HEK293T (cell line): ENCODE measurements at regions not wholly inside any gene's neighbourhood (a gene's known extent, or its start where the extent isn't known, plus 50 kb on each side); places are given as distances from the start of the nearest gene placed in this dataset.
"Not testable (repeated sequence)": the region's sequence is repeated elsewhere in the genome, so short reads cannot be mapped to it uniquely, and the experiment has no call there.

ENCODE experiments used
- CTCF ChIA-PET: fragments of 350-600 bp; formaldehyde crosslinking; extraction: SDS; loops from one replicate; lab custom pipeline; 2021; ENCODE audit warnings: antibody characterized with exemption, inconsistent platforms; lab: Yijun Ruan, JAX
- POLR2A ChIA-PET: fragments of 350-600 bp; formaldehyde crosslinking; extraction: SDS; loops from one replicate; lab custom pipeline; 2020; ENCODE audit warnings: antibody characterized with exemption, inconsistent platforms; lab: Yijun Ruan, JAX
- DNase-seq: peaks from one replicate; pipeline ENCODE4 v3.0.0; 2012; ENCODE audit warnings: mixed read lengths; ENCODE audit errors: extremely low spot score
- ARNT ChIP-seq: fragments of 450-650 bp; IDR thresholded peaks from 2 replicates; pipeline ENCODE4 v1.6.1; 2017; ENCODE audit warnings: mild to moderate bottlenecking
- BHLHE40 ChIP-seq: fragments of 450-650 bp; IDR thresholded peaks from 2 replicates; pipeline ENCODE4 v1.6.1; 2016; ENCODE audit warnings: mild to moderate bottlenecking, moderate library complexity, borderline replicate concordance
- CTBP1 ChIP-seq: fragments of 450-650 bp; IDR thresholded peaks from 2 replicates; pipeline ENCODE4 v1.6.1; 2016; ENCODE audit warnings: borderline replicate concordance
- ELF4 ChIP-seq: fragments of 450-650 bp; IDR thresholded peaks from 2 replicates; pipeline ENCODE4 v1.6.1; 2017; ENCODE audit warnings: antibody characterized with exemption
- FOXA1 ChIP-seq: fragments of 450-650 bp; IDR thresholded peaks from 2 replicates; pipeline ENCODE4 v1.6.1; 2016; ENCODE audit warnings: mild to moderate bottlenecking
- FOXK2 ChIP-seq: fragments of 450-650 bp; IDR thresholded peaks from 2 replicates; pipeline ENCODE4 v1.6.1; 2016; ENCODE audit warnings: mild to moderate bottlenecking
- FOXM1 ChIP-seq: fragments of 450-650 bp; IDR thresholded peaks from 2 replicates; pipeline ENCODE4 v1.6.1; 2017; ENCODE audit warnings: mild to moderate bottlenecking, borderline replicate concordance
- HDGF ChIP-seq: fragments of 450-650 bp; IDR thresholded peaks from 2 replicates; pipeline ENCODE4 v1.6.1; 2017; ENCODE audit warnings: antibody characterized with exemption, borderline replicate concordance
- L3MBTL2 ChIP-seq: fragments of 450-650 bp; conservative IDR thresholded peaks from 2 replicates; pipeline ENCODE4 v1.6.1; 2016; ENCODE audit warnings: mild to moderate bottlenecking
- LEF1 ChIP-seq: fragments of 450-650 bp; IDR thresholded peaks from 2 replicates; pipeline ENCODE4 v1.6.1; 2017; ENCODE audit warnings: mild to moderate bottlenecking, borderline replicate concordance
- NFRKB ChIP-seq: fragments of 450-650 bp; IDR thresholded peaks from 2 replicates; pipeline ENCODE4 v1.6.1; 2016; ENCODE audit warnings: mild to moderate bottlenecking, moderate library complexity
- PKNOX1 ChIP-seq: fragments of 450-650 bp; IDR thresholded peaks from 2 replicates; pipeline ENCODE4 v1.6.1; 2016
- SP1 ChIP-seq: fragments of 450-650 bp; IDR thresholded peaks from 2 replicates; pipeline ENCODE4 v1.6.1; 2017
- SUZ12 ChIP-seq: fragments of 450-650 bp; IDR thresholded peaks from 2 replicates; pipeline ENCODE4 v1.6.1; 2016; ENCODE audit warnings: mild to moderate bottlenecking
- TARDBP ChIP-seq: fragments of 450-650 bp; IDR thresholded peaks from 2 replicates; pipeline ENCODE4 v1.6.1; 2016
- ZNF384 ChIP-seq: fragments of 450-650 bp; IDR thresholded peaks from 2 replicates; pipeline ENCODE4 v1.6.1; 2016

- TF ChIP-seq LEF1 (no peak), ELF4 (no peak), HDGF (no peak)
- CTCF ChIA-PET, result no interaction called here
Observed at GRCh38 chr7:63054191-63054661, 944.4 kb upstream of the ZNF722 start.

GRCh38 chr7:63057265-63057664 is 941.4 kb upstream of the ZNF722 start:
- no peak for DNase-seq
- POLR2A ChIA-PET, result no interaction called here
- CTCF ChIA-PET, result no interaction called here
- TF ChIP-seq CTBP1 (no peak), FOXK2 (no peak), PKNOX1 (no peak), TARDBP (no peak), BHLHE40 (no peak), LEF1 (no peak), SUZ12 (no peak), FOXM1 (no peak), ELF4 (no peak), L3MBTL2 (no peak), FOXA1 (no peak), HDGF (no peak), ZNF384 (no peak)

More at GRCh38 chr7:63054191-63054661, 944.4 kb upstream of the ZNF722 start:
- no peak for DNase-seq
- POLR2A ChIA-PET, result no interaction called here

- POLR2A ChIA-PET, DNase-seq, CTCF ChIA-PET: not testable (repeated sequence)
Observed at GRCh38 chr7:63060701-63061100, 937.9 kb upstream of the ZNF722 start.

- POLR2A ChIA-PET, result no interaction called here
- DNase-seq, result no peak
- CTCF ChIA-PET, result no interaction called here
- TF ChIP-seq FOXA1 (no peak), FOXK2 (no peak), PKNOX1 (no peak), ZNF384 (no peak), ARNT (no peak), SP1 (no peak), HDGF (no peak)
Observed at GRCh38 chr7:63065684-63066083, 933.0 kb upstream of the ZNF722 start.

- CTCF ChIA-PET, POLR2A ChIA-PET, DNase-seq: not testable (repeated sequence)
Observed at GRCh38 chr7:63066235-63066634, 932.4 kb upstream of the ZNF722 start.

GRCh38 chr7:63067897-63068585 is 930.6 kb upstream of the ZNF722 start:
- POLR2A ChIA-PET, result no interaction called here
- CTCF ChIA-PET, result no interaction called here
- TF ChIP-seq SUZ12 (no peak), L3MBTL2 (no peak), TARDBP (no peak), FOXK2 (no peak), CTBP1 (no peak), BHLHE40 (no peak), ELF4 (no peak), PKNOX1 (no peak), FOXA1 (no peak), HDGF (no peak)
- DNase-seq, result no peak

- ChIA-PET CTCF (no interaction called here), POLR2A (no interaction called here)
- no peak for DNase-seq
- no peak for TF ChIP-seq HDGF
- no peak for TF ChIP-seq FOXM1
- TF ChIP-seq CTBP1, result no peak
- no peak for TF ChIP-seq NFRKB
- no peak for TF ChIP-seq TARDBP
- TF ChIP-seq SP1, result no peak
- no peak for TF ChIP-seq LEF1
- no peak for TF ChIP-seq PKNOX1
- TF ChIP-seq BHLHE40, result no peak
Observed at GRCh38 chr7:63070696-63071095, 928.0 kb upstream of the ZNF722 start.
